H1 (cell line): ENCODE measurements at regions not wholly inside any gene's neighbourhood (a gene's known extent, or its start where the extent isn't known, plus 50 kb on each side); places are given as distances from the start of the nearest gene placed in this dataset.

Source experiments
- EP300 ChIP-seq, 2 experiments: IDR thresholded peaks; 1 replicate in 1 of 2; 2 replicates in 1 of 2; pipeline ENCODE4 v1.6.1; 2011 to 2012; ENCODE audit warnings: low read depth in 2 of 2, low read length in 2 of 2, mild to moderate bottlenecking in 2 of 2, borderline replicate concordance in 1 of 2, inconsistent platforms in 1 of 2, moderate library complexity in 1 of 2
- SIN3A ChIP-seq, 2 experiments: IDR thresholded peaks in 1 of 2; conservative IDR thresholded peaks in 1 of 2; 2 replicates each; pipeline ENCODE4 v1.6.1; 2011 to 2012; ENCODE audit warnings: low read length in 2 of 2, improper control_type of control experiment in 1 of 2, low read depth in 1 of 2, mild to moderate bottlenecking in 1 of 2
- TAF1 ChIP-seq: IDR thresholded peaks from 2 replicates; pipeline ENCODE4 v1.6.1; 2011; ENCODE audit warnings: mild to moderate bottlenecking, low read depth, low read length
- TAF7 ChIP-seq: optimal IDR thresholded peaks from 2 replicates; pipeline ENCODE3; 2011; ENCODE audit warnings: low read depth, mild to moderate bottlenecking, inconsistent platforms, low read length, moderate library complexity, borderline replicate concordance

DNA sequence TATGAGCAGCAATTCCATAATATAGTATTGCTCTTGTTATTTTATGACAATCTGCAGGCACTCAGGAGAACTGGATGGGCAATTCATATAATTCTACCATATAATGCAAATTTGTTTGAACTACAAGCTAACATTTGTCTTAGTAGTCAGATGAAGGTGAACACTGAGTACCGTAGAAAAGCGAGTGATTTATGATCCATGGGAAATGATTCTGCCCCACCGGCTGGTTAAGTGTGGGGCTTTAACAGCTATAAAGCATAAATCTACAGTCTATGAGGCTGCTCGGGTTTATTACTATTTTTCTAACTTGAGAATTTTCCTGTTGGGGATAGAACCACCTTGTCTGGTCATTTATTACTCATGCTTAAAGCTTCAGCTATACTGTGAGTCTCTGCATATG is 275.5 kb downstream of the PCDH10 start (continued):
- TF ChIP-seq TAF7 (no peak), EP300 (IDR thresholded peaks at IDR 0.05; ENCODE audit: borderline replicate concordance in 1 of 2, low read depth in 2 of 2, low read length in 2 of 2) (no peak), TAF1 (no peak), SIN3A (conservative IDR thresholded peaks at IDR 0.05 in 1 of 2, IDR thresholded peaks at IDR 0.05 in 1 of 2; ENCODE audit: low read depth in 1 of 2, low read length in 2 of 2) (no peak)
